HG02970 (cell line): ENCODE measurements at regions not wholly inside any gene's neighbourhood (a gene's known extent, or its start where the extent isn't known, plus 50 kb on each side); places are given as distances from the start of the nearest gene placed in this dataset.

Experiments
- ATAC-seq: cut with Tn5 transposase; IDR thresholded peaks from one replicate; pipeline ENCODE4 v1.9.1; 2021; ENCODE audit warnings: mild to moderate bottlenecking, moderate library complexity, moderate number of reproducible peaks; ENCODE audit not compliant: unreplicated experiment, low FRiP score

DNA sequence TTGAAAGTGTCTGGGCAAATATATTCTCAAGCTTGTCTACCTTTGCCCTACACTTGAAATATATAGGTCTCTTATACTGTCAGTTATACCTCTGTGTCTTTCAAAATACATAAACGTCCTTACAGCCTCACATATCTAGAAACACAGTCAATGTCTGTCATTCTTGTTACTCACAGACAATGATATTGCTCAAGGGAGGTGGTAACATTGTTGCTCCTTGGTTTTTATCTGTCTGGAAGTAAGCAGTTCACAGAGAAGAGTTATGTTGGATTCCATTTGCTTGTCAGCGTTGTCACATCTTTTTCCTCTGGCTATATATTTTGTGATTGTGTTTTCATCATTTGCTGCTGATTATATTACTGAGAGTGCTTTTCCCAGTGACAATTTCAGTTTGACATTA, 1528.9 kb downstream of the PCDH7 start:
- ATAC-seq = no peak

DNA sequence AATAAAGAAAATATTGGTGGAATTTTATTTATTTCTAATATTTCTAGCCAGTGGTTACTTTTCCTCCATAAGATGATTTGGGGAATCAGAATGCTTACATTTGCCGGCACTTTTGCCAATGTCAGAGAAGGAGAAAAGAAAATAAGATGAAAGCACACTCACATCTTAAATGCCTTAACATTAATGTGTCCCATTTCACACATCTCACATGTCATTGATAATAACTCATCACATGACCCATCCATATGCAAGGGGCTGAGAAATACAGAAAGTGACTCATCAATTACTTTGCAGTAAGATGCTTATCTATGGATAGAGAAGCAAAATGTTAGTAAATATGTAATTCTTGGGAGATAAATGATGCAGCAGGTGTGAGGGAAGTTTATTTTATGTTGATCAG, 1531.0 kb downstream of the PCDH7 start:
- ATAC-seq = no peak

DNA sequence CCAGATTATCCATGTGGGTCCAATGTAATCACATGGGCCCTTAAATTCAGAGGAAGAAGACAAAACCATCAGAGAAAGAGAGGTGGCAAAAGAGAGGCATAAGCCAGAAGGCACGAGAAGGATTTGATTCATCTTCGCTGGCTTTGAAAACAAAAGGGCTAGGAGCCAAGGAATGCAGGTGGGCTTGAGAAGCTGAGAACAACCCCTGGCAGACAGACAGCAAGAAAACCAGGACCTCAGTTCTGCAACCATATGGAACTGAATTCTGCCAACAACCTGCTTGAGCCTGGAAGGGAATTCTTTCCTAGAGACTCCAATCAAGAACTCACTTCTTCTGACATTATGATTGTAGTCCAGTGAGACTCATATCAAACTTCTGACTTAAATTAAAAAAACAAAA, 1531.8 kb downstream of the PCDH7 start:
- no peak for ATAC-seq

DNA sequence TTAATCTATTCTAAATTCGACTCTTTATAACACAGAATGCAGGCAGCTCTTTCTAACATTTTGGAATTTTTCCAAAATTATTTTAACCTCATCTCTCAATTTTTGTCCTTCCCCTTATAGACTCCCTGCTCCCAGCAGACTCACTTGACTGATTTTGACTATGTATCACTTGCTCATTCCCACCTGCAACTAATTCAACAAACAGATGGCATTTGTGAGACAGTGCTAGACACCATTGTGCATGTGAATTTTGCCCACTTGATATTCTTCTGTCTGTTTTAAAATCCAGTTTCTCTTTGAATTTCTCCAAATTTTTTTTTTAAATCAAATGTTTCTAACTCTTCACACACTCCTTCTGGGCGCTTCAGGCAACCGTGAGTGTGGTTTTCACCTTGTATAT, 1534.0 kb downstream of the PCDH7 start:
- no peak for ATAC-seq

DNA sequence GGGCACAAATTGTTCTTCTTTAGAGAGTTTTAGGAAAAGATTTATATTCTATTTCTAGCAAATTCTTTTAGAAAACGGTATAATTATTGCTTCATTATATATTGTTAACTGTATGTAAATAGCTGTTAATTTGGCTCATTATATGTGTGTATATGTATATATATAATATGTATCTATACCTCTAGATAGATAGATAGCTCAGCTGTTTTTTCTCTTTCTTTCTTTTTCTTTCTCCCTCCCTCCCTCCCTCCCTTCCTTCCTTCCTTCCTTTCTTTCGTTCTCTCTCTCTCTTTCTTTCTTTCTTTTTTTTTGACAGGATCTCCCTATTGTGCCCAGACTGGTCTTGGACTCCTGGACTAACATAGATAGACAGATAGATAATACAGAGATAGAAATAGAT, 1538.8 kb downstream of the PCDH7 start:
- ATAC-seq = no peak

DNA sequence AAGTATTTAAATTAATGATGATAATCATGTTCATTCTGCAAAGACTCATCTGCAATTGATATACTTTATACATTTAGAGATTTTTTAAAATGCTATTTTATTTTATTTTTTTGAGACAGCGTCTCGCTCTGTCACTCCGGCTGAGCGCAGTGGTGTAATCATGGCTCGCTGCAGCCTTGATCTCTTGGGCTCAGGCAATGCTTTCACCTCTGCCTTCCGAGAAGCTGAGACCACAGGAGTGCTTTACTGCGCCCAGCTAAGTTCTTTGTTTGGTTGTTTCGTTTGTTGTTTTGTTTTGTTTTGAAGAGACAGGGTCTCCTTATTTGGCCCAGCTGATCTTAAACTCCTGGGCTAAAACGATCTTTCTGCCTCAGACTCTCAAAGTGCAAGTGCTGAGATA, 1541.0 kb downstream of the PCDH7 start:
- ATAC-seq = no peak

DNA sequence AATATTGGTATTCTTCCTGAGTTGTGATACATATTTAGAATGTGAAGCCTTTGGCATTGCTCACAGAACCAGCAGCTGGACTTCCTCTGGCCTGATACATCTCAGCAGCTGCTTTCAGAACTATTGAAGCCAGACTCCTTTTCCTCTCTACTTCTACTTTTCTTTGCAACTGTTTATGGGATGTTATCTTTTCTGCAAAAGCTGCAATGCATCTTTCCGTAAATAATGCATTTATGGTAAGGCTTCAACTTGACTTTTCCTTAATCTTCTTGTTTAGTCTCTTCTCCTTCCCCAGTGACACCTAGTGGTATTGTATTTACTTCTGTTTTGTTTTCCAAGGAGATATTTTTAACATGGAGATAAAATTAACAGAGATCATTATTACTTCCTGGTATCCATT, 1548.7 kb downstream of the PCDH7 start:
- ATAC-seq = no peak

DNA sequence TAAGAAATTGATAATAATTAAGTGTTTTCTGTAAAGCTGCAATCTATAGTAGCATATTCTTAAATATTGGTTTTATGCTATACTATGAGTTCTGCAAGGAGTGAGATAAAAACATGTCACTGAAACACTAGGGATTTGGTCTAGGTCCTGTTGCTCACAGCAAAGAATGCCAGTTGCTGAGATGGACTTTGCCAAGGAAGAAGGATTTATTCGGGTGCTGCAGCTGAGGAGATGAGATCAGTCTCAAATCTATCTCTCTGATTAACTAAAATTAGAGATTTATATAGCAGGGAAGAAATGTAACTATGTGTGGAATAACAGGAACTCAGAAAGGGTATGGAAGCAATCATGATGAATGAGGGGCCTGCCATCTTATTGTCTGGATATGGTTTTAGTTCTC, 1569.9 kb downstream of the PCDH7 start:
- no peak for ATAC-seq

DNA sequence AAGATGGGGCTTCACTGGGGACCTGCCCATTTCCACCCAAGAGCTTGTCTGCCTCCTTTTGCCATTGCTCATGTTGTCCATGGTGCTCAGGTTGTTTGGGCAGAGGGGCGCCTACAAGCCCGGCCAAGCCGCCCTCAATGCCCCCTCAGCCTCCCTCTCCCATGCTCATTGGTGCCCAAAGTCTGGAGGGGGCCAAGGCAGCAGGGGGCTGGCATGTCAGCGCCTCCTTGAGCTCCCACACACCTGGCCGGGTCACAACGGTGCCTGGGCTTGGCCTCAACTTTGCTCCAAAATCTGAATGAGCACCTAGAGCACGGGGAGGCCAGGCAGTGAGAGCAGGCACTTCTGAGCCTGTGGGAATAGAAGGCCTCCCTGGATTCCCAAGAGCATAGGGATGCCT, 1598.8 kb downstream of the PCDH7 start:
- ATAC-seq = no peak

DNA sequence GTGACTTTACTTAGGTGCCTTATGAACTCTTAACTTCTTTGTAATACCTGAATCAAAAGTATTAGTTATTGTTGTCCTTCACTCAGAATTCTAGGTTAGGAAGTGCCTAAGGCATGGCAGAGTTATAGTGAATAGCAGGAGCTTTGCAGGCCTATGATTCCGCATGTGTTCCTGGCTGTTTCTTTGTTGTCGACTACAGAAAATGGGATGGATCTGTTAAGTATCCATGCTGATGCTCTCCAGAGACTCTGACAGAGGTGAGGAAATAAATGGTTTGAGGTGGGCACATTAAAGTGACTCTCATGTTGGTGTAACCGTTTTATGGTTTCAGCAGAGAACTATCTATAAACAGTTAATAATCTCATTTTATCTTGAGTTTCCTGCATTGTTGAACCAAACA, 1601.3 kb downstream of the PCDH7 start:
- ATAC-seq = no peak

DNA sequence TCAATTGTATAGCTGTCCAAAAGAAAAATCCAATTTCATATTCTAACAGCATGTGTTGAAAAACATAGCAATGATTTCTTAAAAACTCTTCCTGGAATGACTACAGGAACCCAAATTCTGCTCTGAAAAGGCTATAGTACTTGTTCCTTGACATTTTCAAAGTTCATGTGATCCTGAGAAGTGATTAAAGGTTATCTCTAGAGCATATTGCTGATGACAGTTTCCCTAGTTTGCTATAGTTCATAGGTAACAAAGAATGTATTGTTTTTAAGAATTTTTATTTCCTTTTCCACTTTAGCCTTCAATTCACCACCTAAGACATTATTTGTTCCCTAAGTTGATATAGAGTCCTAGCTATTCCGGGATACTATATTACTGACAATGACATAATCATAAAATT, 1614.6 kb downstream of the PCDH7 start:
- no peak for ATAC-seq

DNA sequence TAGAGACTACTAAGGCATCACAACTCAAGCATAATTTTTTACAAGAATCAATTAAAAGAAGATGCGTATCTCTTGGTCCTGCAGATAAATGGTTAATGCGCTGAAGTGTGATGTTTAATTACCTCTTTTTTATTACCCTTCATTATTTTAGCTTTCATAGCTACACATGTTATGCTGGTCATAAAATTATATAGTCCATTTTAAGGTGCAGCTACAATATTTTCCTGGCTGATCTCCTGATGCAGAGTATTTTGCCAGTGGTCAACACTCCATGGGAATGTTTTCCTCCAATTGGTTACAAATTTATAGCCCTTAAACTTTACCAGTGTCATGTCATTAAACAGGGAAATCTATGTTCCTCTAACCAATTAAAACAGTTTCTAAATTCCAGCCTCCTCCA, 1617.2 kb downstream of the PCDH7 start:
- ATAC-seq = no peak

DNA sequence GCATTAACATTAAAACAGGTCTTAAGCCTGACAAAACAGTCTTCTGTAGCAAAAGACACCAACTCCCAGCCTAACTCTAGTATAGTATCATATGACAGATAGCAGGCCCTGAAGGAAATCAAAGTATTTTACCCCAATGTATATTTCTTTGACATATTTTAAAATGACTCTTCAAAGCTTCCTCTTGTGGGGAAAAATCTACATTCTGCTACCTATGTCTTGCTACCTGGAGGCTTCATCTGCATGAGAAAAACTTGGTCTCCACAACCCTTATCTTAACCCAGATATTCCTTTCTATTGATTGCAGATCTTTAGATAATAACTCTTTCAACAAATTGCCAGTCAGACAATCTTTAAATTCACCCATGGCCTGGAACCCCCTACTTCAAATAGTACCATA, 1620.4 kb downstream of the PCDH7 start:
- no peak for ATAC-seq

DNA sequence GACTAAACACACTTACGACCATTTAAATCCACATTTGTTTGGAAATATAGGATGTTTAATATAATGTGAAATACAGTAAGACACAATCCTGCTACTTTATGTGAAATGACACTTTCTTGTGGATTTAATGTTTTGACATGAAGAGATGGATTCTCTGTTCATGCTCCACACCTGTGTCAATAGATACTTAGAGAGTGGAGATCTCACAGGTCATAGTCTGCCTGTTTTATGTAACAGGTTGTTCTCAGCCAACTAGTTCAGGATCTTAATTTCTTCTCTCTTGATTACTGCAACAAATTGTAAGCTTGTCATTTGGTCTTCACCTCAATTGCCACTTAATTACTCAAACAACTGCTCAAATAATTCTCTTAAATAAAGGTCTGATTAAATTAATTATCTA, 1621.2 kb downstream of the PCDH7 start:
- ATAC-seq = no peak

DNA sequence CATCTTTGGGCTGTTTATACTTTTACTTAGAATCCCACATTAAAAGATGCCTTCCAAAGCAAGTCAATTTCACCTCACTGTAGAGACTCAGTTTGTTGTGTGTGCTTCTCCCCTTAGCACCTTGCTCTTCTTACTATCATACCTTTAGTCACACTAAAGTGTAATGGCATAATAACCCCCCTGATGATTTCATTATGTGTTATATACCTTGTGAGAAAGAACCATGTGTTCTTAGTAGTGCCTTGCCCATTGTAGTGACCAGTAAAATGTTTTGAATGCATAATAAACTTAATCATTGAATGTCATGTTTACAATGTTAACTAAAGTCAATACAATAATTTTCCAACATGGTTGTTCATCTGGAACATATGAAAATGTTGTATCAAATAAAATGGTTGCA, 1621.9 kb downstream of the PCDH7 start:
- ATAC-seq = no peak

DNA sequence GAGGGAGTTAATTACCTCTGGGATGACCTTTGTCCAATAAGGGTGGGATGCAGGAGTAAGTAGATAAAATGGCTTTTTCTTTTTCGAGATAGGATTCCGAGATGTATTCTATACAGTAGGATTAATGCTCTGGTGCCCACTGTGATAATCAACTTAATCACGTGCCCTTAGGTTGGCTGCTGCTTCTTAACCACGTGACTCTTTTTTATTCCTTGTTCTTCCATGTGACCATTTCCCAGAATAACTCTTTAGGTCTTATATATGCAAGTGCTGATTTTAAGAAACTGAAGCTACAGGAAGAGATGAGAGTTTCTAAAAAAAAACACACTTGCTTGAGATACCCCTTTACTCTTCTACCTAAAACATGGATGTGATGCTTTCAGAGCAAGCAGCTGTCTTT, 1628.9 kb downstream of the PCDH7 start:
- no peak for ATAC-seq

DNA sequence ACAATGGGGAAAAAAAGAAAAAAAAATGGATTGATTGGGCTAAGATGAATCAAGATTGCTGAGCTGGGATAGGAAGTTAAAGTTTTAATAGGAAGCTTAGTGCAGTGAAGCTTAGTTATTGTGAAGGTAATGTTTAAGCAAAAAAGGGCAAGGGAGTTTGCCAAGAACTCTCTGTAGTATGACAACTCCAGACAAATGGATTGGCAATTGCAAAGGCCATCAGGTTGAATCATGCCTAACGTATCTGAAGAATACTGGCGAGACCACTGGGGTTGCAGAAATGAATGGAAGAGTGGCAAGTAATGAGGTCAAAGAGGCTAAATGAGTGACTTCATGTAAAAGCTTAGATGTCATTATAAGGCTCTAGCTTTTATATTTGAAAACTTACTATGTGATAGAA, 1654.0 kb downstream of the PCDH7 start:
- no peak for ATAC-seq

DNA sequence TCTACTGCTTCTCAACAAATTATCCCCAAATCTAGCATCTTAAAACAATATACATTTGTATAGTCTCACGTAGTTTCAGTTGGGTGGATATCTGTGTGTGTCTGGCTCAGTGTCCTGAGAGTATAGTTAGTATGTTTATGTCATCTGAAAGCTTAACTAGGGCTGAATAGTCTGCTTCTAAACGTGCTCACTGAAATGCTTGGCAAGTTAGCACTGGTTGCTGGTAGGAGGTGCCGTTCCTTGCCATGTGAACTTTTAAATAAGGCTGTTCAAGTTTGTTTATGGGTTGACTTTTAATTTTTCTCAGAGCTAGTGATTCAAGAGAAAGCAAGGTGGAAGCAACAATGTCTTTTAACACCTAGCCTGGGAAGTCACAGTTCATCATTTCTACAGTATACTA, 1673.6 kb downstream of the PCDH7 start:
- ATAC-seq = no peak

DNA sequence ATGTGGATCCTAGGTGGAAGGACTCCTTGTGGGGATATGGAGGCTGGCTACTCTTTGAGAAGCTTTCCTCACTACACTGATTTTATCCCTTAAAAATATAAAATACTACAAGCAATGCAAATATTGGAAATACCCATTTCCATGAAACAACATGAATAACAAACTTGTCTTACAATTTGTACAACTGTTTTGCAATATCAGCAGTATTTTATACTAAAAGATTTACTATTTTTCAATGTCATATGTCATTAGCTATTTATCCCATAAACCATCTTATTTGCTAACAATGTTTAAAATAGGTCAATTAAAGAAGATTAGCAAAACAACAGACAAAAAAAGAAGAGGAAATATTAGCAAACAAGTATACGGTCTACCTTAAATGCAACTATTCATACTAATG, 1674.1 kb downstream of the PCDH7 start:
- ATAC-seq = no peak

DNA sequence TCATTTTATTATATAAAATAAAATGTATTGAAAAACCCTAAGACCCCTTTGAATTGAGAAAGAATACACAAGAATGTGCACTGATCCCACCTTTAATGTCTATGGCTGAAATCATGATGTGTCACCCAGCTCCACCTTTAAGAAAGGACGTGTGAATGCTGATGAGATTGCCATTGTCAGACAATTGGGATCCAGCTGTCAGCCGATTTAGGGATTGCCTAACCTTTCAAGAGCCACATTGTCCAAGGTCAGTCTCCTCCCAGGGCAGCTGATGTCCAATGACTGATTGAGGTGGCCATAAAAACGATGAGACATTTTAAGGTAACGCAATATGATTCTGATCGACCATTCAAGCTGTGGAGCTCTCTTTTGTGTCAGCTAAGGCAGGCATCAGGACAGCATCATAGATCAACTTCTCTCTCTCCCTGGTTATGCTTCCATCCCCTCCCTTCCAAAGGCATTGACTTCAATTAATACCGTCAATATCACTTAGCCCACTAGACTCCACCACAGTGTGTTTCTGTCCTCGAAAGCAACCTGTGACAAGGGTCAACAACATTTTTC, 1676.4 kb downstream of the PCDH7 start:
- no peak for ATAC-seq

DNA sequence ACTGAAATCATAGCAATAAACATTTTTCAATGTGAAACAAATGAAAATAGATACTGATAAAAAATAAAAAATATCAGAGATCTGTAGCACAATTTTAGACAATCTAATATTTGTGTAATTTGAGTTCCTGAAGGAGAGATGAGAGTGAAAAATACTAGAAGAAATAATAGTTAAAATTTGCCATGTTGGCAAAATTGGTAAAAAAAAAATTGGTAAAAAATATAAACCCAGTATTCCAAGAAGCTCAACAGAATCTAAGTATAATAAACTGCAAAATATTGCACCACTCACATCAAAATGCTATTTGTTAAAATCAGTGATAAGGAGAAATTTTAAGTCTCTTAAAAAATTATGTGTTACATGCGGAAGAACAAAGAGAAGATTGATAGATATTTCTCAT, 1680.7 kb downstream of the PCDH7 start:
- ATAC-seq = no peak

DNA sequence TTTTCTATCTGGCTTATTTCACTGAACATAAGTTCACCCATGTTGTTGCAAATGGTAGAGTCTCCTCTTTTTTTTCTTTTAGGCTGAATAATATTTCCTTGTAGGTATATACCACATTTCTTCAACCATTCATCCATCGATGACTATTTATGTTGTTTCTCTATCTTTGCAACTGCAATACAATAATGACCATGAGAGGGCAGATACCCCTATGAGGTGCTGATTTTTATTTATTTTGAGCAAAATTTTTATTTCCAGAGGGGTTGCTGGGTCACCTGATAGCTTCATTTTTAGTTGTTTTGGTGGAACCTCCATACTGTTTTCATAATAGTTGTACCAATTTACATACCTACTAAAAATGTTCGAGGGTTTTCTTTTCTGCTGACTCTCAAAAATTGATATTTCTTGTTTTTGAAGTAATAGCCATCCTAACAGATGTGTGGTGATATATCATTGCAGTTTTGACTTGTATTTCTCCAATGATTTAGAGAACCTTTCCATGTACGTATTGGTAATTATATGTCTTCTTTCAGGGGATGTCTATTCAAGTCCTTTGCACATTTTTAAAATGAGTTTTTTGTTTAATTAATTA, 1697.0 kb downstream of the PCDH7 start:
- ATAC-seq = no peak

DNA sequence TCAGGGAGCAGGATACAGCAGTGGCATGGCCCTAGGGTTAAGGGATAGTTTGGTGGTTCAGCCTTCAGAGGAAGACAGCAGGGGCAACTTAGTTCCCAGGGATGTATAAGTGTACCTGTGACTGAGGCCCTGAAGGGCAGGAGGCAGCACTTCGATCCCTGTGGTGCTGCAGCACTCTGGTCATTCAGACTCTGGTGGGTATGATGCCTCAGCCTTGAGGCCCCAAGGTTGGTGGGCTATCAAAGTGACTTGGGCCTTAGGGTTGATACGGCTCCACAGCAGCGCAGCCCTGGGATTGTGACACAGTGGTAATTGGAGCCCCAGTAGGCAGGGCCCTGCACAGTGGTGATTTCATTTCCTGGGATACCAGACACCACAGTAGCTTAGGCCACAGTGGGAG, 1703.1 kb downstream of the PCDH7 start:
- ATAC-seq = no peak
